ENCODE measurements at regions not wholly inside any gene's neighbourhood (a gene's known extent, or its start where the extent isn't known, plus 50 kb on each side); places are given as distances from the start of the nearest gene placed in this dataset.
"Not testable (repeated sequence)": the region's sequence is repeated elsewhere in the genome, so short reads cannot be mapped to it uniquely, and the experiment has no call there.

- DNase-seq (ENCODE audit: low read depth in 2 of 2), result no peak
Measured at GRCh38 chr3:6680119-6680806, 180.7 kb upstream of the GRM7 start.

- DNase-seq (ENCODE audit: low read depth in 2 of 2), result no peak
Measured at GRCh38 chr3:6697285-6697684, 163.6 kb upstream of the GRM7 start.

GRCh38 chr3:6697722-6698121, 163.2 kb upstream of the GRM7 start:
- no peak for DNase-seq (ENCODE audit: low read depth in 2 of 2)

- DNase-seq (ENCODE audit: low read depth in 2 of 2), result not testable (repeated sequence)
Measured at GRCh38 chr3:6704817-6705216, 156.1 kb upstream of the GRM7 start.

- no peak for DNase-seq (ENCODE audit: low read depth in 2 of 2)
Measured at GRCh38 chr3:6706777-6707176, 154.1 kb upstream of the GRM7 start.

GRCh38 chr3:6709178-6709577, 151.7 kb upstream of the GRM7 start:
- no peak for DNase-seq (ENCODE audit: low read depth in 2 of 2)

- DNase-seq (ENCODE audit: low read depth in 2 of 2), result no peak
Measured at GRCh38 chr3:6714962-6715361, 146.0 kb upstream of the GRM7 start.

- no peak for DNase-seq (ENCODE audit: low read depth in 2 of 2)
Measured at GRCh38 chr3:6716420-6716819, 144.5 kb upstream of the GRM7 start.

GRCh38 chr3:6717026-6717943, 143.6 kb upstream of the GRM7 start:
- DNase-seq (ENCODE audit: low read depth in 2 of 2), result no peak

- DNase-seq (ENCODE audit: low read depth in 2 of 2), result no peak
Measured at GRCh38 chr3:6719999-6720398, 140.9 kb upstream of the GRM7 start.

GRCh38 chr3:6721491-6721890, 139.4 kb upstream of the GRM7 start:
- no peak for DNase-seq (ENCODE audit: low read depth in 2 of 2)

GRCh38 chr3:6723205-6723604, 137.7 kb upstream of the GRM7 start:
- no peak for DNase-seq (ENCODE audit: low read depth in 2 of 2)

- no peak for DNase-seq (ENCODE audit: low read depth in 2 of 2)
Measured at GRCh38 chr3:6726811-6727210, 134.1 kb upstream of the GRM7 start.

GRCh38 chr3:6732807-6733206, 128.1 kb upstream of the GRM7 start:
- no peak for DNase-seq (ENCODE audit: low read depth in 2 of 2)

GRCh38 chr3:6733699-6734394, 127.1 kb upstream of the GRM7 start:
- DNase-seq (ENCODE audit: low read depth in 2 of 2), result no peak

GRCh38 chr3:6734395-6734746, 126.5 kb upstream of the GRM7 start:
- DNase-seq (ENCODE audit: low read depth in 2 of 2), result no peak

GRCh38 chr3:6736836-6737629, 123.9 kb upstream of the GRM7 start:
- no peak for DNase-seq (ENCODE audit: low read depth in 2 of 2)

GRCh38 chr3:6737630-6738029, 123.3 kb upstream of the GRM7 start:
- no peak for DNase-seq (ENCODE audit: low read depth in 2 of 2)

- DNase-seq (ENCODE audit: low read depth in 2 of 2), result no peak
Measured at GRCh38 chr3:6739288-6739687, 121.6 kb upstream of the GRM7 start.

GRCh38 chr3:6743067-6743720, 117.7 kb upstream of the GRM7 start:
- no peak for DNase-seq (ENCODE audit: low read depth in 2 of 2)

GRCh38 chr3:6746443-6746842, 114.5 kb upstream of the GRM7 start:
- DNase-seq (ENCODE audit: low read depth in 2 of 2), result no peak
